ENCODE measurements at regions not wholly inside any gene's neighbourhood (a gene's known extent, or its start where the extent isn't known, plus 50 kb on each side); places are given as distances from the start of the nearest gene placed in this dataset.

GRCh38 chrX:40304115-40304514 lies 206.4 kb upstream of the BCOR start:
- TF ChIP-seq CTCF (IDR thresholded peaks at IDR 0.05; ENCODE audit: borderline replicate concordance, extremely low read depth, low read length, poor library complexity, severe bottlenecking), result no peak
- TF ChIP-seq EZH2 (IDR thresholded peaks at IDR 0.05; ENCODE audit: borderline replicate concordance, low read depth, low read length, severe bottlenecking), result no peak
